ENCODE measurements at regions not wholly inside any gene's neighbourhood (a gene's known extent, or its start where the extent isn't known, plus 50 kb on each side); places are given as distances from the start of the nearest gene placed in this dataset.

- TF ChIP-seq, protein P1, sequence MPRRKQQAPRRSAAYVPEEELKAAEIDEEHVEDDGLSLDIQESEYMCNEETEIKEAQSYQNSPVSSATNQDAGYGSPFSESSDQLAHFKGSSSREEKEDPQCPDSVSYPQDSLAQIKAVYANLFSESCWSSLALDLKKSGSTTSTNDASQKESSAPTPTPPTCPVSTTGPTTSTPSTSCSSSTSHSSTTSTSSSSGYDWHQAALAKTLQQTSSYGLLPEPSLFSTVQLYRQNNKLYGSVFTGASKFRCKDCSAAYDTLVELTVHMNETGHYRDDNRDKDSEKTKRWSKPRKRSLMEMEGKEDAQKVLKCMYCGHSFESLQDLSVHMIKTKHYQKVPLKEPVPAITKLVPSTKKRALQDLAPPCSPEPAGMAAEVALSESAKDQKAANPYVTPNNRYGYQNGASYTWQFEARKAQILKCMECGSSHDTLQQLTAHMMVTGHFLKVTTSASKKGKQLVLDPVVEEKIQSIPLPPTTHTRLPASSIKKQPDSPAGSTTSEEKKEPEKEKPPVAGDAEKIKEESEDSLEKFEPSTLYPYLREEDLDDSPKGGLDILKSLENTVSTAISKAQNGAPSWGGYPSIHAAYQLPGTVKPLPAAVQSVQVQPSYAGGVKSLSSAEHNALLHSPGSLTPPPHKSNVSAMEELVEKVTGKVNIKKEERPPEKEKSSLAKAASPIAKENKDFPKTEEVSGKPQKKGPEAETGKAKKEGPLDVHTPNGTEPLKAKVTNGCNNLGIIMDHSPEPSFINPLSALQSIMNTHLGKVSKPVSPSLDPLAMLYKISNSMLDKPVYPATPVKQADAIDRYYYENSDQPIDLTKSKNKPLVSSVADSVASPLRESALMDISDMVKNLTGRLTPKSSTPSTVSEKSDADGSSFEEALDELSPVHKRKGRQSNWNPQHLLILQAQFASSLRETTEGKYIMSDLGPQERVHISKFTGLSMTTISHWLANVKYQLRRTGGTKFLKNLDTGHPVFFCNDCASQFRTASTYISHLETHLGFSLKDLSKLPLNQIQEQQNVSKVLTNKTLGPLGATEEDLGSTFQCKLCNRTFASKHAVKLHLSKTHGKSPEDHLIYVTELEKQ (tag by site-specific recombination; IDR thresholded peaks at IDR 0.05; ENCODE audit: borderline replicate concordance): no peak
- TF ChIP-seq, protein P2, sequence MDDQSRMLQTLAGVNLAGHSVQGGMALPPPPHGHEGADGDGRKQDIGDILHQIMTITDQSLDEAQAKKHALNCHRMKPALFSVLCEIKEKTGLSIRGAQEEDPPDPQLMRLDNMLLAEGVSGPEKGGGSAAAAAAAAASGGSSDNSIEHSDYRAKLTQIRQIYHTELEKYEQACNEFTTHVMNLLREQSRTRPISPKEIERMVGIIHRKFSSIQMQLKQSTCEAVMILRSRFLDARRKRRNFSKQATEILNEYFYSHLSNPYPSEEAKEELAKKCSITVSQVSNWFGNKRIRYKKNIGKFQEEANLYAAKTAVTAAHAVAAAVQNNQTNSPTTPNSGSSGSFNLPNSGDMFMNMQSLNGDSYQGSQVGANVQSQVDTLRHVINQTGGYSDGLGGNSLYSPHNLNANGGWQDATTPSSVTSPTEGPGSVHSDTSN (CRISPR knock-in tag; IDR thresholded peaks at IDR 0.05): no peak
- no peak for TF ChIP-seq BCL6B (tag by site-specific recombination; IDR thresholded peaks at IDR 0.05)
These were observed 917.0 kb downstream of the LRFN5 start (continued) for GRCh38 chr14:42523666-42524065.

DNA sequence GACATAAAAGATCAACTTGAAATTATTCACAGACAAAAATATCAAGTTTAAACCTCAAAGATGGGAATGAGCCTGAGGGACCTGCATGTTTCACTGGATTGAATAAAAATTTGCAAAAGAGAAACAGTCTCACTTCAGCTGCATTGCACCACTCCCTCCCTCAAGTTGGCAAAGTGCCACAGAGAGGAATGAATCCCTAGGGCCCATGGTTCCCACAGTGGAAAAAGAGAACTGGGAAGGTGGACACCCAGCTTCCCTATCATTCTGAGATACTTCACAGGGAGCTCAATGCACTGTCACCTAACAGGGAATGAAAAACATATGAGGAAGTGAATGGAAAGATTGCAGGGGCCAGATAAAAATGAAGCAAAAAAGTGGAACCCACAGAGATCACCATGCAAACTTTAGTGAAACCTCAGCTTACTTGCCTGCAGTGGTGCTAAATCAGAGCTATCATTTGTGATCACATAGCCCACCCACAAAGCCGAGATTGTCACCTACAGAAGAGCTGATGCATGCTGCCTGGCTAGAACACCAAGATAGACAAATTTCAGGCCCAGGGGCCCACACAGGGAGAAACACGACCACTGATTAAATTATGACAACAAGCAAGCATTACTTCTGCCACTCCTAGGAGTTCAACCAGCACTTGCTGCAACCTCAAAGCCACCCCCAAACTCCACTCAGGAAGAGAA lies 911.3 kb downstream of the LRFN5 start:
- Histone ChIP-seq H3K27ac (ENCODE audit: extremely low read depth, low read depth, low read length) (no peak overlapping the region), H3K9me3 (ENCODE audit: control insufficient read depth, insufficient read depth, low read depth, low read length) (no peaks in the 10 kb centered on the region), H3K4me1 (ENCODE audit: control insufficient read depth, insufficient read depth, low read length) (no peaks in the 10 kb centered on the region), H3K4me3 (ENCODE audit: low read depth, low read length) (no peak overlapping the region), H3K36me3 (ENCODE audit: control insufficient read depth in 2 of 2, insufficient read depth in 1 of 2, low read length in 2 of 2) (no peaks in the 10 kb centered on the region)
- ChIA-PET CTCF (no interaction called here), POLR2A (no interaction called here)
- TF ChIP-seq ZFP37 (tag by site-specific recombination; IDR thresholded peaks at IDR 0.05) (no peak), ZNF311 (tag by site-specific recombination; IDR thresholded peaks at IDR 0.05; ENCODE audit: borderline replicate concordance) (no peak), ZNF426 (tag by site-specific recombination; IDR thresholded peaks at IDR 0.05) (no peak), ZNF146 (tag by site-specific recombination; IDR thresholded peaks at IDR 0.05) (no peak), ZNF670 (tag by site-specific recombination; IDR thresholded peaks at IDR 0.05; ENCODE audit: low read depth) (no peak), ZNF621 (tag by site-specific recombination; IDR thresholded peaks at IDR 0.05) (no peak), ZNF366 (tag by site-specific recombination; conservative IDR thresholded peaks at IDR 0.05) (no peak), ZNF473 (tag by site-specific recombination; IDR thresholded peaks at IDR 0.05) (no peak), ZBTB26 (tag by site-specific recombination; optimal IDR thresholded peaks at IDR 0.05) (no peak), ZNF785 (tag by site-specific recombination; IDR thresholded peaks at IDR 0.05) (no peak), ZNF280D (tag by site-specific recombination; IDR thresholded peaks at IDR 0.05) (no peak)
- TF ChIP-seq, protein P1 (tag by site-specific recombination; IDR thresholded peaks at IDR 0.05; ENCODE audit: borderline replicate concordance): no peak
- TF ChIP-seq, protein P3, sequence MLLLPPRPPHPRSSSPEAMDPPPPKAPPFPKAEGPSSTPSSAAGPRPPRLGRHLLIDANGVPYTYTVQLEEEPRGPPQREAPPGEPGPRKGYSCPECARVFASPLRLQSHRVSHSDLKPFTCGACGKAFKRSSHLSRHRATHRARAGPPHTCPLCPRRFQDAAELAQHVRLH (tag by site-specific recombination; IDR thresholded peaks at IDR 0.05): no peak
- TF ChIP-seq, protein P4, sequence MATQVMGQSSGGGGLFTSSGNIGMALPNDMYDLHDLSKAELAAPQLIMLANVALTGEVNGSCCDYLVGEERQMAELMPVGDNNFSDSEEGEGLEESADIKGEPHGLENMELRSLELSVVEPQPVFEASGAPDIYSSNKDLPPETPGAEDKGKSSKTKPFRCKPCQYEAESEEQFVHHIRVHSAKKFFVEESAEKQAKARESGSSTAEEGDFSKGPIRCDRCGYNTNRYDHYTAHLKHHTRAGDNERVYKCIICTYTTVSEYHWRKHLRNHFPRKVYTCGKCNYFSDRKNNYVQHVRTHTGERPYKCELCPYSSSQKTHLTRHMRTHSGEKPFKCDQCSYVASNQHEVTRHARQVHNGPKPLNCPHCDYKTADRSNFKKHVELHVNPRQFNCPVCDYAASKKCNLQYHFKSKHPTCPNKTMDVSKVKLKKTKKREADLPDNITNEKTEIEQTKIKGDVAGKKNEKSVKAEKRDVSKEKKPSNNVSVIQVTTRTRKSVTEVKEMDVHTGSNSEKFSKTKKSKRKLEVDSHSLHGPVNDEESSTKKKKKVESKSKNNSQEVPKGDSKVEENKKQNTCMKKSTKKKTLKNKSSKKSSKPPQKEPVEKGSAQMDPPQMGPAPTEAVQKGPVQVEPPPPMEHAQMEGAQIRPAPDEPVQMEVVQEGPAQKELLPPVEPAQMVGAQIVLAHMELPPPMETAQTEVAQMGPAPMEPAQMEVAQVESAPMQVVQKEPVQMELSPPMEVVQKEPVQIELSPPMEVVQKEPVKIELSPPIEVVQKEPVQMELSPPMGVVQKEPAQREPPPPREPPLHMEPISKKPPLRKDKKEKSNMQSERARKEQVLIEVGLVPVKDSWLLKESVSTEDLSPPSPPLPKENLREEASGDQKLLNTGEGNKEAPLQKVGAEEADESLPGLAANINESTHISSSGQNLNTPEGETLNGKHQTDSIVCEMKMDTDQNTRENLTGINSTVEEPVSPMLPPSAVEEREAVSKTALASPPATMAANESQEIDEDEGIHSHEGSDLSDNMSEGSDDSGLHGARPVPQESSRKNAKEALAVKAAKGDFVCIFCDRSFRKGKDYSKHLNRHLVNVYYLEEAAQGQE (tag by site-specific recombination; IDR thresholded peaks at IDR 0.05): no peak

Measured in HEK293 (cell line).